COLO668 (cell line): ENCODE measurements at regions not wholly inside any gene's neighbourhood (a gene's known extent, or its start where the extent isn't known, plus 50 kb on each side); places are given as distances from the start of the nearest gene placed in this dataset.

Source experiments
- DNase-seq: peaks from one replicate; lab custom pipeline; 2025; ENCODE audit not compliant: unreplicated experiment; lab: John Stamatoyannopoulos, UW

DNA sequence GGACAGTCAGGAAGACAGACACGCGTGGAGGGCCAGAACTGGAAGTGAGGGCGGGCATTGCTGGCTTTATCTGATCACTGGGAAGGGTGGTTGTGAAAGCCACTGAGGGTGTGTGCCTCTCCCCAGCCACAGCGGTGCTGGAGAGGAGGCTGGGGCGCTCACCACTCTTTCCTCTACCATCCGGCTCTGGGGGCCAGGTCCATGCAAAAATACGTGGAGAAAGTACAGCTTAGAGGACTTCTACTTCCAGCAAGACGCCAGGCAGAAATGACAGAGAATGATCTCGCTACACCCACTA lies 148.8 kb upstream of the RPS6KA2 start:
- no peak for DNase-seq

- peak; percentile 42 for DNase-seq
Observed at GRCh38 chr6:166775180-166775922, 148.3 kb upstream of the RPS6KA2 start.

GRCh38 chr6:166774770-166775169 lies 147.7 kb upstream of the RPS6KA2 start:
- peak; percentile 30 for DNase-seq

GRCh38 chr6:166774292-166774691 lies 147.2 kb upstream of the RPS6KA2 start:
- DNase-seq = no peak

DNA sequence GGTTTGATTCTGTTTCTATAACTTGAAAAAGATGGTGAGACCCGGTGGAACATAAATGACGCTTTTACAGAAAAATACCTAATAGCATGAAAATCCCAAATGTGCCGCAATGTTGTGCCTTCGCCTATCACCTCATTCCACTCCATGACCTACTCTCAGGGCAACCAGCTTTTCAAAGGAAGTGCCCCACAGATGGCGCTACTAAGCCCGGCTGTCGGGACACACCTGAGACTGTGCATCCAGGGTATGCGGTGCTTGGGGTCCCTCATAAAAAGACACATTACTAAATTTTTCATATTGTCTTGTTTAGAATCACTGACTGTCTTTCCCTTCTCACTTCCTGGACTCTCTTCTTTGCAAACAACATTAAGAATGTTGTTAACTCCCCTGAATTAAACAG lies 145.5 kb upstream of the RPS6KA2 start:
- DNase-seq = no peak

GRCh38 chr6:166771701-166772100 lies 144.7 kb upstream of the RPS6KA2 start:
- DNase-seq = no peak

DNA sequence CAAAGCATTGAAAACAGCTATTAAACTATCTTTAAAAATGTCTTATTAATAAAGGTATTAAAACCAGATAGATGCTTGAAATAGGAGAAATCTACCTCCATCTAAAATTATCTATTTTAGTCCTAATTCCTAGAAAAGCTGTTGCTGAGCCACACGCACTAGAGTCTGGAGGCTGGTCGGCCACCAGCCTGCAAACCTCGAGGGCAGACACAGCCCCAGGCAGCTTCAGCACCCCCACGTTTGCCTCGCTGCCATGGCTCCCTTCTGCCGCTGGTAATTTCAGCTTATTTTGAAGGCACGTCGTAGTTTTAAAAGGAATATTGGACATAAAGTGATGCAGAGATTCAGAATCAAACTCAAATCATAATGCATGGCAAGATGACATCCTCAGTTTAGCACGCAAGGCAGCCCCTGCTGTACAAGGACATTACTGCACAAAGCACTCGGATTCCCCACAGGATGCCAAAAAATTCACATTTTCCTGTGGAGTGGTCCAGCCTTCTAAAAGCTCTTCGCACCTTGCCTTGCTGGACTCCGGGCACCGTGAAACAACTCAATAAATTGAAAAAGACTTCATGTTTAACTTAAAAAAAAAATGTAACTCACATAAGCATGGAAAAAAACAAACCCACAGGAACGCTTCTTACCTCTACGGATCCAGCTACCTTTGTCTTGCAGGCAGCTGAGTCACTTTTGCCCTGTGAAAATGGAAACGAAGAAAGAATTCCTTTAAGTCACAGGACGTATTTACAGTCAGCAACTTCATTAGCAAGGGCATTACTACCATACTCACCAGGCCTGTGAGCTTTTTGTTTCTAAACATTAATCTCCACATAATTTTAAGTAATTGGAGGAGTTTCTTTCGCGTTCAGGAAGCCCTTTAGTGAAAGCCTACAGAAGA lies 143.4 kb upstream of the RPS6KA2 start:
- DNase-seq = no peak

DNA sequence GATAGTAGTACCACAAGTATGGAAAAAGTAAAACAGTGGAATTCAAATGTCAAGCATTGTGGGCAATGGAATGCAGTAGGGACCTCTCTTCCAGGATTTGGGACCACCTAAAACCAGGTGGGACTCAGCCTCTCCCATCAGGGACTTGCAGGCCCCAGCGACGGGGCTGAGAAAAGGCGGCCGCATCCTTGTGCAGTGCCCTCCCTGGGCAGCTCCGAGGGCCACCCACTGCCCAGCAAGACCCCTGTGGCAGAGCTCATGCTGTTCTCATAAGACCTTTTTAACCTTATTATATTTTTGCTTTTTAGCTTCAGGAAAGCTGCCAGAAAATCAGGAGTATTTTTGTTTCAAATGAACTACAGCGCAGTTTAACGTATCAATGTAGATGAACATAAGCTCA lies 142.6 kb upstream of the RPS6KA2 start:
- DNase-seq = no peak

GRCh38 chr6:166768761-166769160 lies 141.7 kb upstream of the RPS6KA2 start:
- DNase-seq = no peak

DNA sequence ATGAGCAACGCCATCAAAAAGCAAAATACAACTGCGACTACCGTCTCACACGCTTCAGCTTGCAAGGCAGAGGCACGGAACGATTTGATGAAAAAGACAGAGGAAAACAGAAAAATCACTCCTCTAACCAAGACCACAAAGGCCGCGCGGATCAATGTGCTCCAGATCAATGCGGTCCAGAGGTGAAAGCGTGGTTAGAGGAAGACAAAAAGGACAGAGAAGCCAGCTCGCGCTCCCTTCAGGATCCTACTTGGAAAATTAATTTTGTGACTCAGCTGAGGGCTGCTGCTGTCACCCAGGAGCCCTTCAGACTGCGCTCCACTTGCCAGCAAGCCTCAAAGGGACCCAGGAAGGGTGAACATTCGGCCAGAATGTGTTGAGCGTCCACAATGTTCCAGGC lies 140.2 kb upstream of the RPS6KA2 start:
- DNase-seq = no peak

DNA sequence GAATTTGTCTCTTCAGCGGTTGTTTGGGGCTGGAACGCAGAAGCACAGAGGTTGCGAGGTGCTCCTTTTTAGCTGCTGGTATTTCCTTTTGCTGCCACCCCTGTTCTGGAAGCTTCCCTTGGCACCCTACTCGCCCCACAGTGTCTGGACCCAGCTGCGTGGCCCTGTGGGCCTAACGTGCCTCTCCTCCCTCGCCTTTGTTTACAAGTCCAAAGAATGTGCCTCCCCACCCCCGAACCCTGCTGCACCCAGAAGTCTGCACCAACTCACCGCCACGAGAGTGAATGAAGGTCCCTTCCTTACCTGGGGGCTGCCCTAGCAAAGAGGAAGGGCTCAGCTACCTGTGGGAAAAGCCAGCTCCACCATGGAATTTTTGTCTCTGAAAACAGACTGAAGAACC lies 139.7 kb upstream of the RPS6KA2 start:
- no peak for DNase-seq

GRCh38 chr6:166765234-166765541 lies 138.1 kb upstream of the RPS6KA2 start:
- DNase-seq = no peak

DNA sequence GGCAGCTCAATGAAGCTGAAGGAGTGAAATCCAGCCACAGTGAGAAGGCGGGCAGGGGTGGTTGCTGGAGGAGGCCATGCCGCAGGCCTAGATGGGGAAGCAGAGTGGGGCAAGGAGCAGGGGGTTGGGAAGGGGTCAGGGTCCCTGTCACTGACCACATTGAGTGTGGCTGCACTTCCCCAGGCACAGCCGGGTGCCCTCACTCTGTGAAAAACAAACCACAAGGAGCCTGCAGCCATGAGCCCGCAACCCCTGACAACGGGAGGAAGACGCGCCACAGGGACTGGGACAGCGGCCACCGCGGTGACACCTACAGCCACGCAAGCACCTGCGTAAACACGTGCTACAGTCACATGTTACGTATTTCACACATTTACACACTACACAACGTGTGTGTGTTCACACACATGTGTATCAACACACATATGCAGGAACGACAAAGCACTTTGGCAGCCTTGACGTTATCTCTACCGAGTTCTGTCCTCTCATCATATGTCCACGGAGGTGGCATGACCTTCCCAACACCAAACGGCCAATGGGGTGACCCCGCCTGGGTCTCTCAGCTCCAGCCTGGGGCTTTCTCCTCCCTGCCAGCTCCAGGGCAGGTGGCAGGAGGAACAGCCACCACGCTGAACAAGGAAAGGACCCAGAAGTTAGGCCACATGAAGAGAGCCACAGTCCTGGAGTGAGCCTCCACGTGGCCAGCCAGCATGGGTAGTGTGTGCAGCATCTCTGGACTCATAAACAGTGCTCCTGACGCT lies 137.6 kb upstream of the RPS6KA2 start:
- DNase-seq = no peak

- DNase-seq = no peak
Observed at GRCh38 chr6:166763606-166764472, 136.8 kb upstream of the RPS6KA2 start.

DNA sequence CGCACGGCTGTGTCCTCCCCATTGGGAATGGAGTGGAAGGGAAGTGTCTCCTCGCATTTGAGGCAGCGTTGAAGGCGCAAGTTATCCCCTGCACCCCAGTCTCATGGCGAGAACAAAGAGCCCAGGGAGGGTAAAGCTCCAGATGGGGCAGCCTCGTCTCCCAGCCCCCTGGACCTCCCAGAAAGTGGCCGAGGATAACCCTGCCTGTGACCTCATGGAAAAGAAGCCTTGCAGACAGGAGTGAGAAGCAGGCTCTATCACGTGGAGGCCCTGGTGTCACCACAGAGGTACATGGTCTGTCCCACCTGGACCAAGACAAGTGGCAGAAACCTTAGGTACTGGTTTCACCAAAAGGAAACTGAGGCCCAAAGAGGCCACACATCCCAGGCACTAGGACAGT lies 134.8 kb upstream of the RPS6KA2 start:
- no peak for DNase-seq

DNA sequence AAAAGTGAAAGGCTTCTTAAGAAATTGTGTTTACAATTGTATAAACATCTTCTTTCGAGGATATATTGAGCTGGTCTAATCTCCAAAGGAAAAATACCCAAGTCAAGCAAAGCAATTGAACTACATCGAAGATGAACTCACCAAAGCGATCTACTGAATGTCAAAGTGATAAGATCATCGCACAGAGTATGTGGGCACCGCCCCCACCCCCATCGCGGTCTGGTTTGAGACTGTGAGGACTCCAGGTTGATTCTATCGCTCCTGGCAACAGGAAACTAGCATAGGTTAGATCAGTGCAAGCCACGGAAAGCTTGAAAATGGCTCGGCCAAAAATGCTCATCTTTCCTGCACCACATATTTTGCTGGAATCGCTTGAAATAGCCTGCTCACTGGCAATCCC lies 133.2 kb upstream of the RPS6KA2 start:
- DNase-seq = no peak

DNA sequence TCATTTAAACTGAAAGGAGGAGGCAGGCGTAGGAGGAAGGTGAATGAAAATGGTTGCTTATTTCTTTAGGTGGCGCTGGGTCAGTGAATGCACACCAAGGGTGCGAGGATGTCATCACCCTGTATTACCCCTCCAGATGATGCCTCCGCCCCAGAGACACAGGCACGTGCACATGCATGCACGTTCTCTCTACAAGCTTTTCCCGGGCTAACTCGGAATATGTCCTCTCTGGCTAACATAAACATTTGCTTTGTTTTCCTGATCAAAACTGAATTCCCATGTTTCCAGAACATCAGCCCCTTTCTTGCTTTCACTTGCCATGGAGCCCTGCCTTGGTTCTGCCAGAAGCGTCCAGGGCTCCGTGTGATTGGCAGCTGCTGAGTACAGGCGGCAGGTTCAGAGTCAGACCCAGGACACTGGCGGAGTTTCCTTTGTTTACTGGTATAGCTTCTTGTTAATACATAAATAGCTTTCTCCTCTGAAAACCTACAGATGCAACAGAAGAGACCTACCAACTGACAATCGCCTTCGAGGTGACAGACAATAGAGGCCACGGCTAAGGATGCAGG lies 131.2 kb upstream of the RPS6KA2 start:
- DNase-seq = no peak

DNA sequence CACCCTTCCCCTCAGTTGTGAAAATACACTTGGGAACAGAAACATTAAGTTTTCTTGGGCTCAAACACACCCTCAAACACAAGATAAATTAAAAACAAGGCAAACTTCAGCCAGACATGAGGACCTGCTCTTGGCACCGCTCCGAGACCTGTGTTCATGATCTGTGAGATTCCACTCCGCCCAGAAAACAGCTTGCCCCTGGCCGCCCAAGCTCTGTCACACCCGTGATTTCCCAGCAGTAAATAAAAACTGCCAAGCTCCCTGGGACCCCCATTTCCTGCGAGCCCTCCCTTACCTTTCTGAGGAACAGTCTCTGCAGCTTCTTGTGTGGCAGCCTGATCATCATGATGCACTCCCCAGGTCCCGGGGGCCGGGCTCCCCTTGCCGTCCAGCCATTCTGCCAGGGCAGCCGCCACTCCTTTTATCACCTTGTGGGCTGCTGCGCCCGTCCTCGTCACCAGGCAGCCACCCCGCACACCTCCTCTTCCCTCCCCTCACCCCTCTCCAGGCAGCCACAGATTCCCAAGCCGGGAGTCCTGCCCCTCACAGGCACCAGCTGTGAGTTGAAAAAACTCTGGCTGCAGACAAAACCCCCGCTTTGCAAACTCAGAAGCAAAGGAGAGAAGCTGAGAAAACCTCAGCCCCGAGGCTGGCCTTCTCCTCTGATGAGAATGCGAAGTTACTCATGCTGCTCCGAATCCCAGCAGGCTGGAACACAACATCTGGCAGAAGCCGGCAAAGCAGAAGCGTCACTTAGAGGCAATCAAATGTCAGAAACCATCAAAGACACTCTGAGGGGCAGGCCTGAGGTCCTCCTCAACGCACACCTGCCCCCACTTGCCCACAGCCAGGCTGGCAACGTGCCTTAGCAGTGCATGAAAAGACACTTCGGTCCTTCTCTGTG lies 130.4 kb upstream of the RPS6KA2 start:
- DNase-seq = no peak

DNA sequence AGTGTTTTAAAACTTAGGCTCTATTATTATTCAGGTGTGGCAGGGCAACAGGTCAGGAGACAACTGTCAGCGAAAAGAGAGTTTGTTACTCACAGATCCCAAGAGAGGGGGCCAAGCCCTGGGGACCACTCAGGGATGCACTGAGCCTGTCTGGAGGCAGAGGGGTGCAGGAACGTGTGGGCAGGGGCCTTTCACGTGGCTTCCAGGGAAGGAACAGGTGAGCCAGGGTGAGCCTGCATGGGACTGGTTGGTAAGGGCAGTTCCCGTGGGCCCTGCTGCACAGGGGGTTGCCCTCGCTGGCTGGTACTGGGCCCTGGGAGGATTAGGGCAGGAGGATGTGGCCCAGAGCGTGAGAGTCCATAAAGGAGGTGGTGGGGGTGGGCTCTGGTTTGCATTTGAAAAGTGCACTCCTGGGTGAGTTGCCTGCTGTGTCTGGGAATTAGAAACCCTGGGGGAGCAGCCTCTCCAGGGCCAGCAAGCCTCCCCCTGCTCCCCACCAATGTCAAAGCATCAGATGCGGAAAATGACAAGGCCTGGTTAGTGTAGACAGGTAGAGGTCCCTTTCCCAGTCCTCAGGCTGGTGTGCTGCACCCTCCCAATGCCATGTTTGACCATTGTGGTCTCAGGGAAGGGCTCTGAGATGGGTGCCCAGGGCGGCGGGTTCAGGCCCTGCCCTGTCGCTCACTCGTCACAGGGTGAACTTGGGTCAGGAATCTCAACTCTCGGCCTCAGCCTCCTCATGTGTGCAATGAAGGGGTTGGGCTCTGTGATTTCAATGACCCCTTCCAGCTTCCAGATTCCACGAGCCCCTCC lies 127.4 kb upstream of the RPS6KA2 start:
- no peak for DNase-seq
